ENCODE measurements at regions not wholly inside any gene's neighbourhood (a gene's known extent, or its start where the extent isn't known, plus 50 kb on each side); places are given as distances from the start of the nearest gene placed in this dataset.

DNA sequence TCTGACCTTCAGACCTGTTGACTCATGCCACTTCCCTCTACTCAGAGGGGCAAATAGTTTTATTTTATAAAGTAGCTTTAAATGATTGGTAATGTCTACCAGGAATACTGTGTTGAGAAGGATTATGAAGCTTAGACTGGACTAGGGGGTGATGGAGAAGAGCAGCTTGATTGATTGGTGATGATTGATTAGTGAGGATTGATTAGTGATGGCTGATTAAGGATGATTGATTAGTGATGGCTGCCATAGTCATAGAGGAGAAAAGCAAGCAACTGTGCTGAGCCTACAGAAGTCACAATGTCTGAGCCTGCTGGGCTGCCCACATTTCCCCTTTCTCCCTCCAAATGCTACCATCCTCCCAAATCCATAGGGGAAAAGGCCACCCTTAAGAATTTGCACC, 206.8 kb upstream of the SALL1 start:
- TF ChIP-seq EZH2phosphoT487 (IDR thresholded peaks at IDR 0.05; ENCODE audit: low read depth) (no peak), CTCF (IDR thresholded peaks at IDR 0.05; ENCODE audit: low read depth, low read length) (no peak)
